ENCODE measurements at regions not wholly inside any gene's neighbourhood (a gene's known extent, or its start where the extent isn't known, plus 50 kb on each side); places are given as distances from the start of the nearest gene placed in this dataset.

DNA sequence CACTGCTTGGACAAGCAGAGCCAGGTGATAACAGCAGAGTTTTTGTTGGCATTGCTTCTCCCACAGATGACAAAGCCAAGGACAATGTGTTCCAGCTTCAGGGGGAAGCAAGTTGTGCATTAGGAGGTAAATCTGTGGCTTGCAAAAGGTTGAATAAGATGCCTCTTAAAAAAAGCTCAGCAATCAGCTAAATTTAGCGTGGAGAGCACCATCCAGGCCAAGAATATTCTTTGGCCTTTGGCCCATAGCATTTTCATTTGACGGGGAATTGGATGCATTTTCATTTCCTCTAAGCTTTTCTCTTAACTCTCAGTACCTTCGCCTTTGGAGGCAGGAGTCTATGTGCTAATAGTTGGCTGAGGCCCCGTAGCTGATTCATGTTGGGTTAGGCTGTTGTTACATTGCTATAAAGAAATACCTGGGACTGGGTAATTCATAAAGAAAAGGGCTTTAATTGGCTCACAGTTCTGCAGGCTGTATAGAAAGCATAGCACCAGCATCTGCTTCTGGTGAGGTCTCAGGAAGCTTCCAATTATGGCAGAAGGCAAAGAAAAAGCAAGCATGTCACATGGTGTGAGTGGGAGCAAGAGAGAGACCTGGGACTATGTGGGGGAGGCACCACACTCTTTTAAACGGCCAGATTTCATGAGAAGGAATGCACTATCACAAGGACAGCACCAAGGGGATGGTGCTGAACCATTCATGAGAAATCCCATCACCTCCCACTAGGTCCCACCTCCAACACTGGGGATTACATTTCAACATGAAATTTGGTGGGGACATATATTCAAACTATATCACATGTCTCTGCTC, 350.1 kb upstream of the C11orf87 start:
- TF ChIP-seq, protein P1, sequence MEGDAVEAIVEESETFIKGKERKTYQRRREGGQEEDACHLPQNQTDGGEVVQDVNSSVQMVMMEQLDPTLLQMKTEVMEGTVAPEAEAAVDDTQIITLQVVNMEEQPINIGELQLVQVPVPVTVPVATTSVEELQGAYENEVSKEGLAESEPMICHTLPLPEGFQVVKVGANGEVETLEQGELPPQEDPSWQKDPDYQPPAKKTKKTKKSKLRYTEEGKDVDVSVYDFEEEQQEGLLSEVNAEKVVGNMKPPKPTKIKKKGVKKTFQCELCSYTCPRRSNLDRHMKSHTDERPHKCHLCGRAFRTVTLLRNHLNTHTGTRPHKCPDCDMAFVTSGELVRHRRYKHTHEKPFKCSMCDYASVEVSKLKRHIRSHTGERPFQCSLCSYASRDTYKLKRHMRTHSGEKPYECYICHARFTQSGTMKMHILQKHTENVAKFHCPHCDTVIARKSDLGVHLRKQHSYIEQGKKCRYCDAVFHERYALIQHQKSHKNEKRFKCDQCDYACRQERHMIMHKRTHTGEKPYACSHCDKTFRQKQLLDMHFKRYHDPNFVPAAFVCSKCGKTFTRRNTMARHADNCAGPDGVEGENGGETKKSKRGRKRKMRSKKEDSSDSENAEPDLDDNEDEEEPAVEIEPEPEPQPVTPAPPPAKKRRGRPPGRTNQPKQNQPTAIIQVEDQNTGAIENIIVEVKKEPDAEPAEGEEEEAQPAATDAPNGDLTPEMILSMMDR (IDR thresholded peaks at IDR 0.05) = no peak
- TF ChIP-seq POLR2A (IDR thresholded peaks at IDR 0.05) (no peak), POLR2AphosphoS5 (IDR thresholded peaks at IDR 0.05) (no peak), EP300 (IDR thresholded peaks at IDR 0.05) (no peak)

All from upper lobe of left lung (tissue), 4 donors.